Activated CD4-positive, CD25-positive, alpha-beta regulatory T cell treated with anti-CD3 and anti-CD28 coated beads, Interleukin-2, amount 50 U/mL, for 16 hours (primary cell): ENCODE measurements at regions not wholly inside any gene's neighbourhood (a gene's known extent, or its start where the extent isn't known, plus 50 kb on each side); places are given as distances from the start of the nearest gene placed in this dataset.
"Not testable (repeated sequence)": the region's sequence is repeated elsewhere in the genome, so short reads cannot be mapped to it uniquely, and the experiment has no call there.

ENCODE experiments used
- DNase-seq: peaks from one replicate; pipeline ENCODE4 v3.0.0-alpha.2; 2020; ENCODE audit warnings: low read depth, low spot score

GRCh38 chr15:62407962-62408361 lies 242.9 kb upstream of the C2CD4B start:
- no peak for DNase-seq

GRCh38 chr15:62409466-62409865 lies 244.4 kb upstream of the C2CD4B start:
- DNase-seq: no peak

GRCh38 chr15:62412686-62413085 lies 247.6 kb upstream of the C2CD4B start:
- DNase-seq: no peak

GRCh38 chr15:62413153-62413552 lies 248.1 kb upstream of the C2CD4B start:
- no peak for DNase-seq

- no peak for DNase-seq
Measured at GRCh38 chr15:62413786-62414185, 248.7 kb upstream of the C2CD4B start.

GRCh38 chr15:62415498-62415897 lies 250.4 kb upstream of the C2CD4B start:
- DNase-seq: no peak

GRCh38 chr15:62416526-62416925 lies 251.4 kb upstream of the C2CD4B start:
- no peak for DNase-seq

GRCh38 chr15:62417439-62417838 lies 252.4 kb upstream of the C2CD4B start:
- no peak for DNase-seq

- not testable (repeated sequence) for DNase-seq
Measured at GRCh38 chr15:62418496-62418895, 253.4 kb upstream of the C2CD4B start.

GRCh38 chr15:62419192-62419591 lies 254.1 kb upstream of the C2CD4B start:
- DNase-seq: no peak

- DNase-seq: not testable (repeated sequence)
Measured at GRCh38 chr15:62420371-62420770, 255.3 kb upstream of the C2CD4B start.

GRCh38 chr15:62421289-62421688 lies 256.2 kb upstream of the C2CD4B start:
- DNase-seq: no peak

GRCh38 chr15:62426387-62426956 lies 261.4 kb upstream of the C2CD4B start:
- DNase-seq: no peak

GRCh38 chr15:62428259-62428658 lies 263.2 kb upstream of the C2CD4B start:
- no peak for DNase-seq

- DNase-seq: no peak
Measured at GRCh38 chr15:62428851-62429598, 263.9 kb upstream of the C2CD4B start.

GRCh38 chr15:62430056-62430455 lies 265.0 kb upstream of the C2CD4B start:
- no peak for DNase-seq

GRCh38 chr15:62430552-62430951 lies 265.5 kb upstream of the C2CD4B start:
- DNase-seq: no peak

- DNase-seq: no peak
Measured at GRCh38 chr15:62431008-62431797, 266.1 kb upstream of the C2CD4B start.

- DNase-seq: no peak
Measured at GRCh38 chr15:62431817-62432216, 266.7 kb upstream of the C2CD4B start.

- DNase-seq: no peak
Measured at GRCh38 chr15:62432702-62433398, 267.8 kb upstream of the C2CD4B start.

- no peak for DNase-seq
Measured at GRCh38 chr15:62436235-62436634, 271.1 kb upstream of the C2CD4B start.

GRCh38 chr15:62437753-62438152 lies 272.7 kb upstream of the C2CD4B start:
- no peak for DNase-seq
